HG02885 (cell line): ENCODE measurements at regions not wholly inside any gene's neighbourhood (a gene's known extent, or its start where the extent isn't known, plus 50 kb on each side); places are given as distances from the start of the nearest gene placed in this dataset.
"Not testable (repeated sequence)": the region's sequence is repeated elsewhere in the genome, so short reads cannot be mapped to it uniquely, and the experiment has no call there.

Source experiments
- ATAC-seq: cut with Tn5 transposase; IDR thresholded peaks from one replicate; pipeline ENCODE4 v1.9.1; 2021; ENCODE audit warnings: mild to moderate bottlenecking; ENCODE audit not compliant: unreplicated experiment, poor library complexity

DNA sequence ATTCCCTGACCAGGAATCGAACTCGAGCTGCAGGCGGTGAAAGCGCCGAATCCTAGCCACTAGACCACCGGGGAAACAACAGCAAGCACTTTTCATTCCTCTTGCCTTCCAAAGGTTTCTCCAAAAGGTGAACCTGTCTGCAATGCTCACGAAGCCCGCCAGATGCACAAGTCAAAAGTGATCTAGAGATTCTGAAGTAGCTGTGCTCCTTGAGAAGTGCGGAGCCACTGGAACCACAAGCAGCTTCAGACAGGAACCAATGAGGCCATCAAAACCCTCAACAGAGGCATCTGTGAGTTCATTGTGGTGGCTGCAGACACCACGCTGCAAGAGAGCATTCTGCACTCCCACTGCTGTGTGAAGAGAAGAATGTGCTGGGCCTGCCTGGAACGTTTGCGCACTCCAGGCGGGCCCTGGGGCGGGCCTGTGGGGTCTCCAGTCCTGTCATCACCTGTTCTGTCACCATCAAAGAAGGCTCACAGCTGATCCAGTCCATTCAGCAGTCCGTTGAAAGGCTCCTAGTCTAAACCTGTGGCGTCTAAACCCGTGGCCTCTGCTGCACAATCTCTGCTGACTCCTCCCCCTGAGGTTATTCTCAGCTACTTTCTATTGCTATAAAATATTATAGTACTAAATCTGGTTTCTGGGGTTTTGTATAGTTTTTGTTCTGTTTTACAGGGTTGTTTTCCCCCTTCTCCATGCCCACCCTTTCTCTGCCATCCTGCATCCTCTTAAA, 89.5 kb upstream of the FCGR1A start:
- not testable (repeated sequence) for ATAC-seq

DNA sequence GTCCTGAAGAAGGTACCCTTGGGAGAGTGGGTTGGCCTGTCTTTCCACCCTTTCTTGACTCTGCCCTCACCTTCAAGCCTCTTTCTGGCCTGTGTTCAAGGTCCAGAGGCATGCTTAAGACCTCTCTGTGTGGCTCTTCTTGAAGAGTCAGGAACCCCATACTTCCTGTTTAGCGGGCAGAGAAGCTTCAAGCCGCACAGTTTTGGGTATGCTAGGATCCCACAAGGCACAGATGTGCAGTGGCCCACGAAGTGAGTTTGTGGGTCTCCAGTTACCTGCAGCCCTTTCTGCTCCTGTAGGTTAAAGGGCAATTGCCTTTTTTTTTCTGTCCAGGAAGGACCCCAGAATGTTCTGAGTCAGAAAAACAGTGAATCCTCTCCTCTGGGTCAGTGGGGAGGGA, 87.4 kb upstream of the FCGR1A start:
- not testable (repeated sequence) for ATAC-seq

DNA sequence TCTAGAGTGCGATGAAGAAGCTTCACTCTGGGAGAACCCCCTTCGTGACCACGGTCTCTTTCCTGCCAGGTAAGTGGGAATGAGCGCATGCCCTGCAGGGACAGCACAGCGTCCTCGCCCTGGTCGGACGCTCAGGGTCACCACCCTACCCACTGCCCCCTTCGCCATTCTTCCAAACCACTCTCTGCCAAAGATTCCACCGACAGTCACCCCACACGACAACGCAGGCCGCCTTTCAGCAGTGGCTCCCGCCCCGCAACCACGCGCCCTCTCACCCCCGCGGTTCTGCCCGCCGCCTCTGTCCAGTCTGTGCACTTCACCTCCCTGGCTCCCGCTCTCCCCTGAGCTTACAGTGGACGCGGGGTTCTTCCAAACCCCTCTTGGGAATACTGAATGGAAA, 82.3 kb upstream of the FCGR1A start:
- not testable (repeated sequence) for ATAC-seq

DNA sequence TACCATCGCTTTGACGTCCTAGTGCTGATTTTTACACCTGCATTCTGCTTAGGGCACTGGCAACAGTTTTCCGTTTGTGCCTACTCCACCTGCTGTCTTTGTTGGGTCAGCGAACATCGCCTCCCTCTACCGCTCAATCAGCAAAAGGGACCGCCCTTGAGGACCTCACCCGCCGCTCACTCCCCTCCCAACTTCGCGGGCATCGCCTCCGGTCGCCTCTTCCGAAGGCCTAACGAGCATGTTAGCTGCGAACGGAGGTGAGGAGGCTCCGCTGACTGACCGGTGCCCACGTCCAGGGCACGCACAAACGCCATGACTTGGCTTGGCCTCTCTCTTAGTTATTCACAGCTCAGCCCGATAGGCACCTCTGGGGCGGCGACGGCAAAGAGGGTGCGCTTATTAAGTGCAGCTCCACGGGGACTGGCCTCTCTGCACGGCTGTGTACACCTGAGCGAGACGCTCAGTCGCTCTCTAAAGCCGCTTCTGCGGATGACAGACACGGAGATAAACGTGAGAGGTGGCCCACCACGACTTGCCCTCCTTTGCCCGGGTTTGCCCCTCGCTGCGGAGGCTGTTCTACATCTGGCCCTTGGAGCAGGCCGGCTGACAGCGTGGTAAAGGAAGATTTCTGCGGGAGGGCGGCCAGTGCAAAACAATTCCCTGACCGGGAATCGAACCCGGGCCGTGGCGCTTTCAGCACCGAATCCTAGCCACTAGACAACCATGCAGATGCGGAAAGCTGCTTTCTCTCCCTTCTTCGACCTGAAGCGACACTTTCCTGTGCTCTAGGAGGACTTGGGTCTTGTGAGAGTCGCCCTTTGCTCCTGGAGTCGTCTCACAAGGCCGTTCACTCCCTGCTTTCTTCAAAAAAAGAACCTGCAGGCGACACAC, 81.6 kb upstream of the FCGR1A start:
- ATAC-seq, result not testable (repeated sequence)

DNA sequence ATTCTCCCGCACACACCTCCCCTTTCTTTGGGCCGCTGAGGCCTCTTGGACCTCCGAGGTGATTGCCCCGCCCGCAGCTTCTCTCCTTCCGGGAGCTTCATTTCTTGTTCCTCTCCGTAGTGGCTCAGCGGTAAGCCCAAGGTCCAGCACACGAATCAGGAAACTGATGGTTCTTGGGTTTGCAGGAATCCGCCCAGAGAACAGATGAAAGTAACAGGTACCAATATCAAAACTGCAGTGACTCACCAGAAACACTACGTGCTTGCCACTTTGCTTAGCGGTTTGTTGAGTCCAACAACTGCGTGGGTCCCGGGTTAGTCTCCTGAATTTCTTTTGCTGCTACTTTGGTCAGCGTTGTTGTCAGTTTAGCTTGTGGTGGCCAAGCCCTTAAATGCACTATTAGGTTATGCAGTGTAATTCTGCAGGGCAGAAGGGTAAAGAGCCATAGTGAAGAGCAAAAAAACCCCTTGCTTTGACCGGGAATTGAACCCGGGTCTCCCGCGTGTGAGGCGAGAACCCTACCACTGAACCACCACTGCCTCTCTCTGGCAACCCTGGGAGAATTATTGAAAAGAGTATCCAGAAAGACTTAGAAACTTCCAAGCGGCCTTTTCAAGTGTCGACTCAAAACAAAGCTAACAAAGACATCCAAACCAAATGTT, 74.2 kb upstream of the FCGR1A start:
- ATAC-seq, result peak; percentile 63

DNA sequence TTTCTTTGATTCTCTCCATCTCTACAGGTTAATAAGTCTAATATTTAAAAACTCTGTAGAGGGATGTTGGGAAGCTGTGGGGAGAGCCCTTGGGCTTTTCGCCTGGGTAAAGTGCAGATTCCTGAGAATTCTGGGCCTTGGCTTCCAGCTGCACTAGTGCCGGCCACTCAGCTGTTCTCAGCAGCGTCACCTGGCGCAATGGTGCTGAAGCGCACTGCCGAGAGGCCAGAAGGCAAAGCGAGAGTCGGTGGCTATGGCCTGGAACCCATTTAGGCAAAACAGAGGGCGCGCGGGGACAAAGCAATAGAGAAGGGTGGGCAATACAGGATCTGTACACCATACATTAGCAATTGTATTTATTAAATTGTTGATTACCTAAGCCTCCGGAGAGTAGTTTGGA, 70.8 kb upstream of the FCGR1A start:
- peak; percentile 75 for ATAC-seq

DNA sequence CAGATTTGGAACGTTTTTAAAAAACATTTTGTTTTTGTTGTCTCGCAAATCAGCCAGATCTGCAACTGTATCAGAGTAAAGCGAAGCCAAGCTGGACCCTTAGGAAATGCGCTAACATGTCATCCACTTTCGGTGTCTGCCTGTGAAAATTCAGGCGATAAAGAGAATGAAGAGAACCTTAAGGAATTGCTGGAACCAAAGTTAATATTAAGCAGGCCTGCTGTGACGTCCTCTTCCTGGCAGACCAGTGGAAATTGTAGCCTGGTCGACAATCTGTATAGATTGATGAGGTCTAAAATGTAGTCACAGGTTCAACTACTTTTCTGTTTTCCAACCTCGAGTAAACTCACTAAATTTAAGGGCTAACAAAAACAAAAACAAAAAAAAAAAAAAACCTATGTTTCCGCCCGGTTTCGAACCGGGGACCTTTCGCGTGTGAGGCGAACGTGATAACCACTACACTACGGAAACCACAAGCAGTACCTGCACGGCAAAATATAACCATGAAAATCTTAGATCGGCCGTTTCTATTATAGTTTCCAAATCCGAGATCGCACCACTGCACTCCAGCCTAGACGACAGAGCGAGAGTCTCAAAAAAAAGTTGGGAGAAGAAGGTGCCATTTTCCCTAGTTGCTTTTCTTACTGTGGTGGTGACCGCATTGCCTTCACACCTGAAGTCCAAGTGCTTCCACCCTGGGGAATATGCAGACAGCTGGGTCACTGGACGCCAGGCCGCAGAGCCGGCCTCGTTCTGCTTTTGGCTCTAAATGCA, 70.2 kb upstream of the FCGR1A start:
- ATAC-seq, result not testable (repeated sequence)

DNA sequence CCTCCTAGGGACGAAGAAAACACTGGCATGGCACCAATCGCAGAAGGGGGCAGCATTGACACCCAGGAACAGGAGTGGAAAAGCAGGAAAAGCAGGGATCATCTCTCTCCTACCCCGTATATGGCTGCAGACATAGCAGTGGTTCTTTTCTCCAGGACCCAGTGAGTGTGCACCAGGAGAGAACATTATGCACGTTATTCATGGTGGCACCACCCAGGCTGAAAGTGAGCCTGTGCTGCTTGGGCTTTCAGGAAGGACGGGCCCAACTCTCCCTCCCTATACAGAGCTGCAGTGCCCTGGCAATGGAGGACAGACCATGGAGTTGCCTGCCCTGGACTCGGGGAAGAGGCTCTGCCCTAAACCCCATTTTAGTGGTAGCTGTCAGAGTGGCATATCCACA, 69.0 kb upstream of the FCGR1A start:
- ATAC-seq, result not testable (repeated sequence)

DNA sequence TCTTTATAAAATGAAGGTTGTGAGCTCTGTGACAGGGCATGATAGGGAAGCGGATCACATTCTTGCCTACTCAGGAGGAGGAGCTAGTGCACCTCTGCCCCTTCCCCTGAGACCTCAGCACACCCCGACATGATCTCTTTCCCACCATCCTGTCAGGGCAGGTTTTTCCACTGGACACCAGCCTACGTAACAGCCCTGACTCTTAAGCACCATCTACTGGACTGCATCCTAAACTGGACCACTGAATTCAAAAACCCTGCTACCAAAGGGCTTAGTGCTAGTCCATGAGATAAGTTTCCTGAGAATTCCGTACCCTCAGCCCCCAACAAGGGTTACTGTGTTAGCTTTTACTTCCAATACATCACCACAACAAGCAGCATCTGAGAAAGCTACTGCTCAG, 68.5 kb upstream of the FCGR1A start:
- ATAC-seq, result not testable (repeated sequence)

DNA sequence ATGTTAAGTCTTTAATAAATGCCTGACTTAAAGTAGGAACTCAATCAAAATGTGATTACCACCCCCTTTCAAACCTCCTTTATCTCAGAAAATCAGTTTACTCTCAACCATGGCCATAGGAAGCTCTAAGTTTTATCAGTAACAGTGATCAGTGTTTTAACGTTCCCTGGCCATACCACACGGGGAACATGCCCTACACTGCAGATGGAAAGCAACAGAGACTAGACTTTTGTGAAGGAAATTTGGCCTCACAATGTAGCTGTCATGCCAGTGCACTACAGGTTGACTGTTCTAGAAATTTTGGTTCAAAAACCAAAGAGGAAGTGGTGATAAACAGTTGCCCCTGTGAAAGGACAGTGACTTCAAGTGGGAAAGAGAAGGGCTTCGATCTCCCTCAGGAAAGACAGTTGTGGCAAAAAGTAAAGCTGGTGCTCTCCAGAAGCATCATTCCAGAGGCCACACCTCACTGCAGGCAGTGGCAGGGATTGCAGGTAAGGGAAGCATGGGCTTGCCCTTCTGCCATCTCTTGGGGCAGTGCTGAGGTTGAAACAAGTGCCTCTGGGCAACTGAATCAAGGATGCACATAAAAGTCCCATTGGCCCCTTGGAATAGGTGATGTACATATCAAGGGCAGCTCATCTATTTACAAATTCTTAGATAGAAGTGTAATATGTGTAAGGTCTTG, 57.7 kb upstream of the FCGR1A start:
- ATAC-seq, result not testable (repeated sequence)

DNA sequence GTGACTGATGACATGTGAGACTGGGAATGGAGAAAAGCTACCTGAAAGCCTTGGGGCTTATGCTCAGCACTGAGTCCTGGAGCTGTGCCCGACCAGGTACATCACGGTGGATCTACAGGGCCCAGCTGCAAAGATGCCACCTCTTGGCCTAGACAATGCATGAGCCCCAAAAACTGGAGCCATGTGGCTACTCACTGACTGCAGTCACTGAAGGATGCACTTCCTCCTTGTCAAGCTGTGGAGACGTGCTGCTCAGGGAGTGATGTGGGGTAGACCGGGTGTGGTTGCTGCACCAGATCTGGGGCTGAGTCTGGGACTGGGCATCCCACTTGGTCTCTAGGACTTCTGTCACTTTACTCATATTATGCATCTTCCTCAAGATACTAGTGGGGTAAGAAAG, 55.8 kb upstream of the FCGR1A start:
- ATAC-seq, result not testable (repeated sequence)

DNA sequence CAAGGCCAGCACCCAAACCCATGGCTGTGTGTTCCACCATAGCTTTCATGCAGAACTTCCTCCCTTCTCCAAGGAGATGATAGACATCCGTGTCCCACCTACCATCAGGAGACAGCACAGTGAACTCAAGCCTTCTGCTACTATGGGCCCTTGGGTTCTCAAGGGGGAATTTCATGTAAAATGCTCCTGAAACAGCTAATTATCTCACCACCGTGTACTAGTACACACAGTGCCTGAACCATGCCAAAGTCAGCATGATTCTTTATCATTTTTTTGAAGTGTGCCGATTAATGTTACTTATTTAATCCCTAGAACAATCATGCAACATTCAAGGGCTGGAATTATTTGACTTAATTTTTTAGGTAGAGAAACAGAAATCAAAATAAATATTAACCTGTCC, 53.9 kb upstream of the FCGR1A start:
- not testable (repeated sequence) for ATAC-seq
